NCI-H526 (cell line): ENCODE measurements at regions not wholly inside any gene's neighbourhood (a gene's known extent, or its start where the extent isn't known, plus 50 kb on each side); places are given as distances from the start of the nearest gene placed in this dataset.

Experiments
- DNase-seq, 2 experiments: peaks; one replicate each; lab custom pipeline; 2025; lab: John Stamatoyannopoulos, UW

GRCh38 chr2:41724465-41724864, 323.4 kb upstream of the PKDCC start:
- DNase-seq = no peak

GRCh38 chr2:41725901-41726300, 321.9 kb upstream of the PKDCC start:
- no peak for DNase-seq

- DNase-seq = no peak
These were observed 321.5 kb upstream of the PKDCC start for GRCh38 chr2:41726364-41726763.

GRCh38 chr2:41727152-41727551, 320.7 kb upstream of the PKDCC start:
- DNase-seq = no peak

GRCh38 chr2:41727711-41728110, 320.1 kb upstream of the PKDCC start:
- no peak for DNase-seq

- no peak for DNase-seq
These were observed 319.0 kb upstream of the PKDCC start for GRCh38 chr2:41728788-41729338.

GRCh38 chr2:41729800-41730364, 317.9 kb upstream of the PKDCC start:
- no peak for DNase-seq

- DNase-seq = no peak
These were observed 312.8 kb upstream of the PKDCC start for GRCh38 chr2:41735006-41735405.

- DNase-seq = no peak
These were observed 312.3 kb upstream of the PKDCC start for GRCh38 chr2:41735476-41735875.

- no peak for DNase-seq
These were observed 311.7 kb upstream of the PKDCC start for GRCh38 chr2:41736105-41736567.

GRCh38 chr2:41736586-41736985, 311.2 kb upstream of the PKDCC start:
- DNase-seq = no peak

- DNase-seq = no peak
These were observed 309.9 kb upstream of the PKDCC start for GRCh38 chr2:41737888-41738287.

- DNase-seq = peak; percentile 81
These were observed 305.7 kb upstream of the PKDCC start for GRCh38 chr2:41741951-41742595.

- no peak for DNase-seq
These were observed 304.5 kb upstream of the PKDCC start for GRCh38 chr2:41743324-41743723.

GRCh38 chr2:41750829-41751228, 297.0 kb upstream of the PKDCC start:
- DNase-seq = no peak

- DNase-seq = no peak
These were observed 287.9 kb upstream of the PKDCC start for GRCh38 chr2:41759880-41760279.

GRCh38 chr2:41763141-41763540, 284.7 kb upstream of the PKDCC start:
- DNase-seq = no peak

- no peak for DNase-seq
These were observed 283.7 kb upstream of the PKDCC start for GRCh38 chr2:41764131-41764530.

GRCh38 chr2:41764919-41765318, 282.9 kb upstream of the PKDCC start:
- DNase-seq = peak in 1 of 2 experiments; percentile 20

- DNase-seq = no peak
These were observed 279.5 kb upstream of the PKDCC start for GRCh38 chr2:41768310-41768709.

GRCh38 chr2:41771710-41772109, 276.1 kb upstream of the PKDCC start:
- DNase-seq = peak in 1 of 2 experiments; percentile 43

- DNase-seq = no peak
These were observed 275.1 kb upstream of the PKDCC start for GRCh38 chr2:41772697-41773096.

- DNase-seq = peak; percentile 58 to 63
These were observed 273.7 kb upstream of the PKDCC start for GRCh38 chr2:41774011-41774605.
